D341Med (cell line): ENCODE measurements at regions not wholly inside any gene's neighbourhood (a gene's known extent, or its start where the extent isn't known, plus 50 kb on each side); places are given as distances from the start of the nearest gene placed in this dataset.

Experiments
- DNase-seq: peaks from one replicate; pipeline ENCODE4 v3.0.0; 2012; ENCODE audit warnings: low spot score

GRCh38 chrX:94041881-94042280 lies 367.9 kb downstream of the FAM133A start:
- no peak for DNase-seq

- no peak for DNase-seq
These were observed 371.7 kb downstream of the FAM133A start for GRCh38 chrX:94045724-94046123.

DNA sequence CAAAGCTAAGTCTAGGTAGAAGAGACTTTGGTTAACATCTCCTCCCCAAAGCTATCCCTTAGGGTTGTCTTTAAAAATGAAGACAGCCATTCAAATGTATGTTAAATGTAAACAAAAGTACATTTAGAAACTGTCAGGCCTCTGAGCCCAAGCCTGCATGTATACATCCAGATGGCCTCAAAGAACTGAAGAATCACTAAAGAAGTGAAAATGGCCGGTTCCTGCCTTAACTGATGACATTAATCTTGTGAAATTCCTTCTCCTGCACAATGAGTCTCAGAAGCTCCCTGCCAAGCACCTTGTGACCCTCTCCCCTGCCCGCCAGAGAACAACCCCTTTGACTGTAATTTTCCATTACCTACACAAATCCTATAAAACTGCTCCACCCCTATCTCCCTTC lies 377.9 kb downstream of the FAM133A start:
- DNase-seq, result no peak

DNA sequence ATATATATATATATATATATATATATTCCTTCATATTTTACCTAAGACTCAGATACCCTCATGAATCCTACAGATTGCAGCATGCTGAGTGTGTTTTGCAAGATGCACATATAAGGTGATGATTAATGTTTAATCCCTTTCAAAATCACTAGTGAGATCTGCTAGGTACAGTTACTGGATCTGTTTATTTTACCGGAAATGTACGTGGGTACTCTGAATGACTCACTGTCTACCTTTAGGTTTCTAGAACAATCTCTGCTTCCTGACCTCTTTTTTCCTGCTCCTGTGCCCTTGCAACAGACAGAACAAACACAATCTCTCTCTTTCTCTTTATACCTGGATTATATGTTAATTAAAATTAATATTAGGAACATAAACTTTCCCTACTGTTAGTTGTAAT lies 379.6 kb downstream of the FAM133A start:
- DNase-seq, result no peak

DNA sequence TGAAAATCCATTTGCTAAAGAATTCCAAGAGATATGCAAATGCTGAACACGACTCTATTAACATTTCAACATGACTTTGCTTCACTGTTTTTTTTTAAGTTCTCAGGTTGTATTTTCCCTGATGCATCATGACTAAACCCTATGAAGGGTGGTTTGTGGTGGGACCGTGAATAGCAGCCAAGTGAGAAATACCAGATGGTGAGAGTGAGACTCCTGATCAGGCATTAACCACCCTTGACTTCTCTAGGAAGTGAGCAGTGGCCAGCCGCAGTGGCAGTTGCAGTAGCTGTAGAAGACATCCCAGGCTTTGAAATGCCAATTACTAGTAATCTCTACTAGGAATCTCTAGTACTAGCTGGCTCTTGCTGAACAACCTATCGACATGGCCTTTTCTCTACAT lies 383.4 kb downstream of the FAM133A start:
- DNase-seq, result no peak

GRCh38 chrX:94058728-94059382 lies 384.8 kb downstream of the FAM133A start:
- peak; percentile 49 for DNase-seq

DNA sequence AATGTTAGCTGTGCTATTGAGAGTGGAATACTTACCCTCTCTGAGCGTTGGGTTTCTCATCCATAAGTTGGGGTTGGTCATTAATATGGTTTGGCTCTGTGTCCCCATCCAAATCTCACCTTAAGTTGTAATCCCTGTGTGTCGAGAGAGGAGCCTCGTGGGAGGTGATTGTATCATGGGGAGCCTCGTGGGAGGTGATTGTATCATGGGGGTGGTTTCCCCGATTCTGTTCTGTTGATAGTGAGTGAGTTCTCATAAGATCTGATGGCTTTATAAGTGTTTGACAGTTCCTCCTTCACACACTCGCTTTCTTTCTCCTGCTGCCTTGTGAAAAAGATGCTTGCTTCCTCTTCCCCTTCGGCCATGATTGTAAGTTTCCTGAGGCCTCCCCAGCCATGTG lies 391.1 kb downstream of the FAM133A start:
- DNase-seq, result no peak

GRCh38 chrX:94089149-94089548 lies 415.1 kb downstream of the FAM133A start:
- no peak for DNase-seq

DNA sequence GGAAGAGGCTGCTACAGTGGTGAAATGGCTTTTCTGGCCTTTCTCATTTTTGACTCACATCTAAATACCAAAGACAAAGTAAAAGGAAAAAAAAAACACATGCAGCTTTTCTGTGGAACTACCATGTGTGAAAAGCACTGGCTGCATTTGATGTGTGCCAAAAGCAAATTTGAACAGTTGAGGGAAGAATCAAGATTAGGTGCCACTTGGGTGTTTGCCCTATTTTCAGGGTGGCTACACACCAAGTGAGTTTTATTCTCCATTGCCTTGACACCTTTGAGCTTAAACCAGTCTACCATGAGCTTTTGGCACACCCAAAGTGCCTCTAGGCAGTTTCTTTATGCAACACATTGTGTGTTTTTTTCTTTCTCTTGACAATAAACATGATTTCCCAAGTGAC lies 423.9 kb downstream of the FAM133A start:
- no peak for DNase-seq

GRCh38 chrX:94107981-94108380 lies 434.0 kb downstream of the FAM133A start:
- peak; percentile 1 for DNase-seq

- DNase-seq, result no peak
These were observed 440.4 kb downstream of the FAM133A start for GRCh38 chrX:94114362-94114761.

DNA sequence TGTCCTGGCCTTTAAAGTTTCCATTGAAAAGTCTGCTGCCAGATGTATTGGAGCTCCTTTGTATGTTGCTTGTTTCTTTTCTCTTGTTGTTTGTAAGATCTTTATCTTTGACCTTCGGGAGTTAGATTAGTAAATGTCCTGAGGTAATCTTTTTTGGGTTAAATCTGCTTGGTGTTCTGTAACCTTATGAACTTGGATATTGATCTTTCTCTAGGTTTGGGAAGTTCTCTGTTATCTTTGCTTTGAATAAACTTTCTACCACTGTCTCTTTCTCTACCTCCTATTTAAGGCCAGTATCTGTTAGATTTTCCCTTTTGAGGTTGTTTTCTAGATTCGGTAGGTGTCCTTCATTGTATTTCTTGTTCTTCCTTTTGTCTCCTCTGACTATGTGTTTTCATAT lies 447.8 kb downstream of the FAM133A start:
- DNase-seq, result no peak

GRCh38 chrX:94123062-94123461 lies 449.1 kb downstream of the FAM133A start:
- DNase-seq, result no peak

DNA sequence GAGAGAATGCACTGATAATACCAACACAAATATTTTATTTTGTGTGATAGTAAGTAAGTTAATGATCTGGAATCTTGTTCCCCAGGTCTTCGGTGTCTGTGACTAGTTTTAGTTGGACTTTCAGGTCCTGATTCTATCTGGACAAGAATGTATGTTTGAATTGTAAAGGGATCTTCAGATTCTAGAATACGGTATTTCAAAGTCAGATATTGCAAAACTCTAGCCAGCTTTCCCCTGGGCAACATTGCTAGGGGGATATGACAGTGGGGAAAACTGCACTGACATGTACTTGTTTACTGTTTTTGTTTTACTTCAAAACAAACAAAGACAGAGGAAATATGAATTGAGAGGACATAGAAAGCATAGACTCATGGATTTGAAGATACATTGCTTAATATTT lies 489.0 kb downstream of the FAM133A start:
- no peak for DNase-seq

GRCh38 chrX:94178145-94178788 lies 504.3 kb downstream of the FAM133A start:
- no peak for DNase-seq

DNA sequence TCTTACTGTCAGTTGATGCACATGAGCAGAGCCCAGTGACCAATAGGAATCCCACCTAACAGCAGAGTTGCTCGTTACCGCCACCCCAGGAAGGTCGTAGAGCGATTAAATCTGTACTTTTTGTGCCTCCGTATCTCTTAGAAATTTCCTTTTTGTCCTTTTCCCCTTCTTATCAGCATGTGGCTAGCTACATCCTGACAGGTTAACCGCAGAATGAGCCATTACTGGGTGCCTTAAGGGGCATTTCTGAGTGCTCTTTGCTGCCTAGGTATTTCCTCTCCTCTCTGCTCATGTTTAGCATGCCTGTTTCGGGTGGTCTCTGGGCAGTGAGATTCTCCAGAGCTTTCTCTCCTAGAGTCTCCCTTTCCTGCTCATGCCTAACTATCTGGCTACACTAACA lies 530.5 kb downstream of the FAM133A start:
- no peak for DNase-seq

GRCh38 chrX:94216738-94217137 lies 542.7 kb downstream of the FAM133A start:
- no peak for DNase-seq

- no peak for DNase-seq
These were observed 578.2 kb downstream of the FAM133A start for GRCh38 chrX:94252211-94252610.

DNA sequence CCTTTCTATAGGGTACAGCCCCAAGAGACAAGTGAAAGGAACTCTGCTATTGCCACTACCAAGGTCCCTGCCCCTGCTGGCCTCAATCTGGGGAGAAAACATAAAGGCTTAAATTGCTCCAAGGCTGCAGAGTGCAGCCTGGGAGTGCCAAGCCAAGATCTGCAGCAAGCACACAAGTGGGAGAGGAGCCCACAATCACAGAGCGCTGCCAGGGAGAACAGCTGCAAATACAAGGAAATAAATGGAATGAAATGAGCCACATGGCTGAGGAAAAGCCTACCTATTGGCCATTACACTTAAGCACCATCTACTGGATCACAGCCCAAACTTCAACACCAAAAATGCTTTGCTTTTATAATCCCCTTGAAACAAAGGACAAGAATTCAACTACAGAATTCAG lies 582.4 kb downstream of the FAM133A start:
- no peak for DNase-seq

- DNase-seq, result no peak
These were observed 591.3 kb downstream of the FAM133A start for GRCh38 chrX:94265323-94265722.

- no peak for DNase-seq
These were observed 614.3 kb downstream of the FAM133A start for GRCh38 chrX:94288325-94288724.

GRCh38 chrX:94288972-94289371 lies 615.0 kb downstream of the FAM133A start:
- no peak for DNase-seq

DNA sequence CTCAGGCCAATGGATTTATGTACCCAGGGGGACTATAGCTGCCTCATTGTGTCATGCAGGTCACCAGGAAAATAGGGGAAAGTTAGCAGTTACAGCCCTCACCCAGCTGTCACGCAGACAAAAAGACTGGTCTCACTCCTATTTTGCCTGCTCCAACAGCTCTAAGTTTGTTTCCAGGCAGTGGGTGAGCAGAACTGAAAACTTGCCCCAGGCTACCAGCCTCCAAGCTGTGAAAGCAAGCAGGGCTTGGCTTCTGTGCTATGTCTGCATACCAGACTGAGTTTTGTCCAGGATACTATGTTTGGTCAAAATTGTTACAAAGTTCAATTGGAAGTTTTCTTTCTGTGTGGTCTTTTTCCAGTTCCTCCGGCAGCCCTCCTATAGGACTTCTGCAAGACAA lies 628.4 kb downstream of the FAM133A start:
- no peak for DNase-seq

DNA sequence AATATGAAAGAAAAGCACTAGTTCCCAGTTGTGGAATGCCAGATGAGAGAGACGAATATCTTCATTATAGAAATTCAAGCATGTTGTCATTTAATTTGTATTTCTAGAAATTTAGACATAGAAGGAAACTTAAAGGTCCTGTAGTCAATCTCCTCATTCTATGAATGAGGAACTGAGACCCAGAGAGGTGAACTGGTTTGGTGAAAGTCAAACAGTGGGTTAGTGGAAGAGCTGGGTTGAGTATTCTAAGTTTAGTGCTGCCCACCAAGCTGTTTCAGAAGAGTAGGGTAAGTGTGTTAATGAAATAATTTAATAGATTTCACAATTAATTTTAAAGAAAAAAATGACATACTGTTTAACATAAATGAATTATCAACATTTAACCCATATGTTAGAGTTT lies 655.2 kb downstream of the FAM133A start:
- DNase-seq, result no peak
